ENCODE measurements at regions not wholly inside any gene's neighbourhood (a gene's known extent, or its start where the extent isn't known, plus 50 kb on each side); places are given as distances from the start of the nearest gene placed in this dataset.

DNA sequence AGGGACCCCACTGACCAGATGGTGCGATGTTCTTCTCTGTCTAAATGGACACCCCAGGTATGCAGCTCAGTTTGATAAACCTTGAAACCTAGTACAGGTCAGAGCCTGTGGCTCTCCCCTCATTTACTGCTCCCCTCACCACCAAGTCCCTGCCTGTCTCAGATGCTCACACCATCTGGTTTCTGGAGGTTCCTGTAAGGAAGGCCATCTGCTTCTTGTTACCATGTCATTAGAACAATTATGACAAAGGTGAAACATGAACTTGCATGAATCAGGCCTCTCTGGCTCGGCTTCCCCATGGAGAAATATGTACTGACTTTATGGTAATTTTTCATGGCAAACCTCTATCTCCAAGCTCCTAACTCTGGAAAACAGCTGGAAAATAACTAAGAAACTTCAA is 965.7 kb downstream of the UQCRFS1 start:
- no peak for DNase-seq (ENCODE audit: low read depth in 1 of 2, low spot score in 1 of 2)
- Histone ChIP-seq H3K4me3 (replicated peaks; ENCODE audit: insufficient read depth, low read length) (no peak overlapping the region), H3K27me3 (ENCODE audit: insufficient read depth, poor library complexity, severe bottlenecking) (no peaks in the 10 kb centered on the region), H3K27ac (replicated peaks) (no peak overlapping the region)
- TF ChIP-seq, protein P1, sequence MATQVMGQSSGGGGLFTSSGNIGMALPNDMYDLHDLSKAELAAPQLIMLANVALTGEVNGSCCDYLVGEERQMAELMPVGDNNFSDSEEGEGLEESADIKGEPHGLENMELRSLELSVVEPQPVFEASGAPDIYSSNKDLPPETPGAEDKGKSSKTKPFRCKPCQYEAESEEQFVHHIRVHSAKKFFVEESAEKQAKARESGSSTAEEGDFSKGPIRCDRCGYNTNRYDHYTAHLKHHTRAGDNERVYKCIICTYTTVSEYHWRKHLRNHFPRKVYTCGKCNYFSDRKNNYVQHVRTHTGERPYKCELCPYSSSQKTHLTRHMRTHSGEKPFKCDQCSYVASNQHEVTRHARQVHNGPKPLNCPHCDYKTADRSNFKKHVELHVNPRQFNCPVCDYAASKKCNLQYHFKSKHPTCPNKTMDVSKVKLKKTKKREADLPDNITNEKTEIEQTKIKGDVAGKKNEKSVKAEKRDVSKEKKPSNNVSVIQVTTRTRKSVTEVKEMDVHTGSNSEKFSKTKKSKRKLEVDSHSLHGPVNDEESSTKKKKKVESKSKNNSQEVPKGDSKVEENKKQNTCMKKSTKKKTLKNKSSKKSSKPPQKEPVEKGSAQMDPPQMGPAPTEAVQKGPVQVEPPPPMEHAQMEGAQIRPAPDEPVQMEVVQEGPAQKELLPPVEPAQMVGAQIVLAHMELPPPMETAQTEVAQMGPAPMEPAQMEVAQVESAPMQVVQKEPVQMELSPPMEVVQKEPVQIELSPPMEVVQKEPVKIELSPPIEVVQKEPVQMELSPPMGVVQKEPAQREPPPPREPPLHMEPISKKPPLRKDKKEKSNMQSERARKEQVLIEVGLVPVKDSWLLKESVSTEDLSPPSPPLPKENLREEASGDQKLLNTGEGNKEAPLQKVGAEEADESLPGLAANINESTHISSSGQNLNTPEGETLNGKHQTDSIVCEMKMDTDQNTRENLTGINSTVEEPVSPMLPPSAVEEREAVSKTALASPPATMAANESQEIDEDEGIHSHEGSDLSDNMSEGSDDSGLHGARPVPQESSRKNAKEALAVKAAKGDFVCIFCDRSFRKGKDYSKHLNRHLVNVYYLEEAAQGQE (IDR thresholded peaks at IDR 0.05; ENCODE audit: insufficient replicate concordance, low read depth), result no peak
- TF ChIP-seq SPI1 (IDR thresholded peaks at IDR 0.05; ENCODE audit: borderline replicate concordance, low read depth), result no peak
- TF ChIP-seq, protein P2, sequence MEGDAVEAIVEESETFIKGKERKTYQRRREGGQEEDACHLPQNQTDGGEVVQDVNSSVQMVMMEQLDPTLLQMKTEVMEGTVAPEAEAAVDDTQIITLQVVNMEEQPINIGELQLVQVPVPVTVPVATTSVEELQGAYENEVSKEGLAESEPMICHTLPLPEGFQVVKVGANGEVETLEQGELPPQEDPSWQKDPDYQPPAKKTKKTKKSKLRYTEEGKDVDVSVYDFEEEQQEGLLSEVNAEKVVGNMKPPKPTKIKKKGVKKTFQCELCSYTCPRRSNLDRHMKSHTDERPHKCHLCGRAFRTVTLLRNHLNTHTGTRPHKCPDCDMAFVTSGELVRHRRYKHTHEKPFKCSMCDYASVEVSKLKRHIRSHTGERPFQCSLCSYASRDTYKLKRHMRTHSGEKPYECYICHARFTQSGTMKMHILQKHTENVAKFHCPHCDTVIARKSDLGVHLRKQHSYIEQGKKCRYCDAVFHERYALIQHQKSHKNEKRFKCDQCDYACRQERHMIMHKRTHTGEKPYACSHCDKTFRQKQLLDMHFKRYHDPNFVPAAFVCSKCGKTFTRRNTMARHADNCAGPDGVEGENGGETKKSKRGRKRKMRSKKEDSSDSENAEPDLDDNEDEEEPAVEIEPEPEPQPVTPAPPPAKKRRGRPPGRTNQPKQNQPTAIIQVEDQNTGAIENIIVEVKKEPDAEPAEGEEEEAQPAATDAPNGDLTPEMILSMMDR (IDR thresholded peaks at IDR 0.05; ENCODE audit: insufficient read depth, low read length), result no peak

DNA sequence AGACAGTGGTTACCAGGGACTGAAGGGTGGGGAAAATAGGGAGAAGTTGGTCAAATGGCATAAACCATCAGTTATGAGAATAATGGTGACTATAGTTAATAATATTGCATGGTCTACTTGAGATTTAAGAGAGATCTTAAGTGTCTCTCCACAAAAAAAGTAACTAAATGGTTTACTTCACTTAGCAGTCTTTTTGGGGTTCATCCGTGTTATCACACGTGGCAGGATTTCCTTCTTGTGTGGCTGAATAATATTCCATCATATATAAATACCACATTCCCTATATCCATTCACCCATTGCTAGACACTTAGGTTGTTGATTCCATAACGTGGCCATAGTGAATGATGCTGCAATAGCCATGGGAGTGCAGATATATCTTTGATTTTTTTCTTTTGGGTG is 967.0 kb downstream of the UQCRFS1 start:
- no peak for DNase-seq (ENCODE audit: low read depth in 1 of 2, low spot score in 1 of 2)
- Histone ChIP-seq H3K4me3 (replicated peaks; ENCODE audit: insufficient read depth, low read length) (no peak overlapping the region), H3K27me3 (ENCODE audit: insufficient read depth, poor library complexity, severe bottlenecking) (no peaks in the 10 kb centered on the region), H3K27ac (replicated peaks) (no peak overlapping the region)
- TF ChIP-seq, protein P2 (IDR thresholded peaks at IDR 0.05; ENCODE audit: insufficient read depth, low read length), result no peak
- TF ChIP-seq POLR2AphosphoS5 (IDR thresholded peaks at IDR 0.05; ENCODE audit: low read depth), result no peak
- no peak for TF ChIP-seq GABPA (IDR thresholded peaks at IDR 0.05; ENCODE audit: low read depth)
- no peak for TF ChIP-seq SPI1 (IDR thresholded peaks at IDR 0.05; ENCODE audit: borderline replicate concordance, low read depth)
- TF ChIP-seq, protein P1 (IDR thresholded peaks at IDR 0.05; ENCODE audit: insufficient replicate concordance, low read depth), result no peak

DNA sequence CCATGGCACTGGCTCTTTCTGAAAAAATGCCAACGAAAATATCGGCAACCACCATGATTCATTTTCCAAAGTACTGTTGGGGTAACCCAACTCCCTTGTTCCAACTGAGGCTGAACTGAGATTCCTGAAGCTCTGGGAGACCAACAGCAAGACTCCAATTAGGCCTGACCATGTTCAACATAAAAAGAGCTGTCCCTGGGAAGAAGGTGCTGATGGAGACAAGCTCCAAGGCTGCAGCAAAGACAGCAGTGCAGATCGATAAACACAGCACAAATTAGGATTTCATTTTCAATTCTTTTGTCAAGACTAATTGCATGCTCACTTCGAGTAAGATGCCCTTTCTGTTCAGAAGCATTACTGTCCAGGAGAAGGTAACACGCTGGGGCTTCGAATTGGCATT is 968.0 kb downstream of the UQCRFS1 start:
- Histone ChIP-seq H3K27me3 (ENCODE audit: insufficient read depth, poor library complexity, severe bottlenecking) (no peaks in the 10 kb centered on the region), H3K27ac (replicated peaks) (no peak overlapping the region), H3K4me3 (replicated peaks; ENCODE audit: insufficient read depth, low read length) (no peak overlapping the region)
- TF ChIP-seq, protein P1 (IDR thresholded peaks at IDR 0.05; ENCODE audit: insufficient replicate concordance, low read depth), result peak; percentile 80
- TF ChIP-seq, protein P2 (IDR thresholded peaks at IDR 0.05; ENCODE audit: insufficient read depth, low read length), result no peak
- no peak for DNase-seq (ENCODE audit: low read depth in 1 of 2, low spot score in 1 of 2)
